Left colon (tissue), 2 donors: ENCODE measurements at regions not wholly inside any gene's neighbourhood (a gene's known extent, or its start where the extent isn't known, plus 50 kb on each side); places are given as distances from the start of the nearest gene placed in this dataset.

Experiments used
- ATAC-seq: fragments of 200-7000 bp; cut with Tn5 transposase; one replicate; pipeline ENCODE4 v1.9.1; 2020; ENCODE audit warnings: mild to moderate bottlenecking, moderate library complexity
- DNase-seq, 2 donors: peaks; one replicate each; pipeline ENCODE4 v3.0.0-alpha.2; 2020
- intact Hi-C, 2 donors: fragments of 100-400 bp; cut with DNase I in 1 of 2; cut with micrococcal nuclease in 1 of 2; formaldehyde crosslinking; loops; one replicate each; pipeline versions ENCODE4 v1.11.2 to v1.14.0; 2022; cut with DNase I, micrococcal nuclease
- donor health status: DM: no; HTN: no; CAD: no.
- donor health status: DM: yes; HTN: yes; CAD: no.

DNA sequence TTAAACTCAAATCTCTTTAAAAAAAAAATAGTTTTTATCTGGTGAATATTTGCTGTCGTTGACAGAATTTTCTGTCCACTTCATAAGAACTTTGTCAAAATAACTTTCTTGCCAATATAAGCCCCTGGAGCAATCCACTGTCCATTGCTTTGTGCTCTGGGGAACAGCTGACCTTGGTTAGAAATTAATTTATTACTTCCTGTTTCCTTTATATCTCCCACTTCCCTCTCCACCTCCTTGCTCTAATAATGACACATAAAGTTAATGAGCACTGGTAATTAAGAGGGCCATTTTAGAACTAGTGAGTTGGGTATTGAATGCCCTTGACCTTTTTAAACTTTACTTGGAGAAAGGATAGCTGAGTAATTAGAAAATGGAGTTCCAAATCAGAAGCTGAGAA lies 151.3 kb upstream of the LEF1 start:
- no peak for ATAC-seq
- intact Hi-C loops = no loop called here
- no peak for DNase-seq

DNA sequence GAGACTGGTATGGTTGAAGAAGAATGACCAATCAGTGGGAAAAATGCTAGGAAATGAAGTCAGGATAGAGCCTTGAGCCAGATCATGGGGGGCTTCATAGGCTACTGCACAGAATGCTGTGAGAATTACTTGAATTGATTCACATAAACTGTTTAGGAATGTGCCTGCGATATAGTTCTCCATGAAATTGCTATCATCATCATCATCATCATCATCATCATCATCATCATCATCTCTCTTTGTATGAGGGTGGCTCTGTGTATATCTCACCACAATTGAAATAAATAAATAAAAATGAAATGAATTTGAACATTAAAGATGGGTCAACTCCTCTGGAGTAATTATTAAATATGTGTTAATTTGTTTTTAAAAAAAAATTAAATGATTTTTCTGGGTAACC lies 148.6 kb upstream of the LEF1 start:
- ATAC-seq (no peak), DNase-seq (no peak)
- intact Hi-C loops = no loop called here

DNA sequence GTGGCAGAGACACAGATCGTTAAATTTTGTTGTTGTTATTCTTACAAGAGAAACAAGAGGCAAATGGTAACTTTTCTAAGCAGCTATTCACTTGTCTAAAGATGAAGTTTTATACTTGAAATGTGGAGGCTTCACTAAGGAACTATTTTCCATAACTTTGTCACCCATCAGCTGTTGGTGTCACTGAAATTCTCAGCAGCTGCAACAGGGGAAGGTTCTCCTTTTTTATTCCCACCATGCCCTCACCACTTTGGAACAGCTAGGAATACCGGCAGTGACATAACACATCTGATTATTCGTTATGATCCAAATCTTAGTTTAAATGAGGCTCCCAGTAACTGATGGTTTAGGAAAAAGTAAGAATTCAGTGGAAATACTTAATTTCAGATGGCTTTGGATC lies 147.0 kb upstream of the LEF1 start:
- intact Hi-C loops = no loop called here
- DNase-seq (no peak), ATAC-seq (no peak)

DNA sequence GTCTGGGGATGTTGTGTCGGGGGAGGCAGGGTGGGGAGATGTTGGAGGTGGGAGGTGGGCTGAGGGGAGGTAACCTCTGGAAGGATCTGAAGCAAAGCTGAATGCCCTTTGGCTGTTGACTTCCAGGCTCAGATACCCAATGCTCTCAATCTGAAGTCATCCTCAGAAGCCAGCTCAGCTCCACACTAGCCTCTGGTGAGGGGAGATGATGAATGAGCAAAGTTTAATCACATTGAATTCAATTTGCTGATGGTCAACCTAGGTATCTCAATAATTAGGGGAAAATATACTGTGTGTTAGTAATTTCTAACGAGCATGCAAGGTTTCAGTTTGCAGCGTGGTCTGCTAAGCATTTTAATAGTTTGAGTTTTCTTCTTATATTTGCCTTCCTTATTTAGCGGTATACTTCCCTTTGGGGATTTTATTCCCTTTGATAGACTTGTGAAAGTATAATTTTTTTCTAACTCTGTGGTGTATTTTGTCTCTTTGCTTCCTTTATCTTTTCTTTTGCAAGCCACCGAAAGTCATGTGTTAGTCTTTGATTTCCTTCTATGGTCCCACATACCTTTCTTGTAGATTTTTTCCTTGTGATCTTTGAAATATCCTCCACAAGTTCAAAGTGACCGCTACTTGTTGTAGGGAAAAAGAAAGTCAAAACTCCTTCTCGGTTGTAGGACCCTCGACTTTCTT lies 146.3 kb upstream of the LEF1 start:
- intact Hi-C loops = no loop called here
- DNase-seq = no peak
- ATAC-seq = no peak

DNA sequence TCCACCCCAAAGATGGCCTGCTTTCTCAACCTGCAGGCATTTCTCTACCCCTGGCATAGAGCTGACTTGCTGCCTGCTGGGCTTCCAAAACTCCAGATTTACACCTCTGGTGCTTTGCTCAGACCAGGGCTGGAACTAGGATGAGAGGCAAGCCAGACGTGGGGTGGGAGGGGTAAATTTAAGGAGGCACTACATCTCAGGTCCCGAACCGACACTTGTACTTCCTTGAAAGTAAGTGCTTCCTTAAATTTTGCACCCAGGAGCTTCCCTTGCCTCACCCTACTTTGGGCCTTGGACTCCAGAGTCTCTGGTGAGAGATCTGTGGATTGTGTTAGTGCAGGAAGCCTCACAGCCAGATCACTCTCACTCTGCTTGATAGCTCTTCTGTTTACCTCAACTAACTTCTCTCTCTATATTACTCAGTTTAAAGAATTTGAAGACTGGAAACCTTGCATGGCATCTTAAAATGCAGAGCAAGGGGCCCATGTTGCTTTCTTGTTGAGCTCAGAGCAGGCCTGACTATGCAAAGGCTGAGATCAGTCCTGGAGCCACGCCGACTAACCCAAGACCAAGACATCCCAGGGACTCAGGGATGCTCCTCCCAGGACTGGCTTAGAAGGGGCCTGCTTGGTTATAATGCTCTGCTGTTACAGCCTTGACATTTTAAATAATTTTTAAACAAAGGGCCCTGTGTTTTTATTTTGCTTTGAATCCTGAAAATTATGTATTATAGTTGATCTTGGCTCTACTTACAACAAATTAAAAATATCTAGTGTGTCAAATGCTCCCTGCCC lies 145.0 kb upstream of the LEF1 start:
- intact Hi-C loops = no loop called here
- DNase-seq = no peak
- ATAC-seq = peak; percentile 71

DNA sequence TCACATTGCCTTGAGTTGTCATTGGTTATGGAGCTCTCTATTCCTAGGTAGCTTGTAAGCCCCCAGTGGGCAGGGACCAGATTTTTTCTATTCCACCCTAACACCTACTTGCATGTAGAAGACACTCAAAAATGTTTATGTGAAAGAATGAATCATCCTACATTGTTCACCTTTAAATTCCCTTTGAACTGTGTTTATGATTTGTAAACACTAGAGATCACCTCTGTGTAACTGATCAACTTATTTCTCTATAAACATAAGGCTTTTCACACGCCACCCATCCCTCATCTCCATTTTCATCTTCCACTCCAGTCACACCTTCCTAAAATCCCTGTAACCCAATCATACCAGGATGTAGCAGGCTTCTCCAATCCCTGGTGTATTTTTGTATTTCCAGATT lies 142.6 kb upstream of the LEF1 start:
- DNase-seq (no peak), ATAC-seq (peak; percentile 86)
- intact Hi-C loops = no loop called here

DNA sequence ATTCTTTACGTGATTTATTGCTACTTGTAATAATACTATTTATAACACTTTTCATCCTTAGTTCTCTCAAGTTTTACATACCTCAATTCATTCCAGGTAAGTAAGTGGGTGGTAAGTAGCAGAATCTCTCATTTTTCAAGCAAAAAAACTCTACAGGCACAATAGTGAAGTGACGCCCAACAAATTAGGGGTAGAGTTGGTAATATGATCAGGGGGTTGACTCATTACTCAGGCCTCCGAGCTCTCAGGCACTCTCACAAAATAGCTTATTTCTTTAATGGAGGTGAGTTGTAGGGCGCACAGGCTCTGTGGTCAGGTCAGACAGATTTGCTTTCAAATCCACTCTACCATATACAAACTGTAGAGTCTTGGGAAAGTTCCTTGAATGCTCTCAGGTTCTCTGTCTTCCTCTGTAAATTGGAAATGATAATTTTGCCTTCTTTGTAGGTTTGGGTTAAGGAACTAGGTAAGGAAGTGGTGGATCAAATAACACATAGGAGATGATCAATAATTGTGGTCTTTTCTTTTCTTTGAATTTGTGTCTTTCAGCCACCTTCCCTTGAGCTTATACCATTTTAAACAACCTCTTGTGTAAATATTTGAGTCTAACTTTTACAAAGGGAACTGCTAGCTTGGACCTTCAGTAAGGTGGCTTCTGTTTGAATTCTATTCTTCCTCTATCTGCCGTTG lies 134.9 kb upstream of the LEF1 start:
- DNase-seq (no peak), ATAC-seq (no peak)
- intact Hi-C loops = no loop called here

DNA sequence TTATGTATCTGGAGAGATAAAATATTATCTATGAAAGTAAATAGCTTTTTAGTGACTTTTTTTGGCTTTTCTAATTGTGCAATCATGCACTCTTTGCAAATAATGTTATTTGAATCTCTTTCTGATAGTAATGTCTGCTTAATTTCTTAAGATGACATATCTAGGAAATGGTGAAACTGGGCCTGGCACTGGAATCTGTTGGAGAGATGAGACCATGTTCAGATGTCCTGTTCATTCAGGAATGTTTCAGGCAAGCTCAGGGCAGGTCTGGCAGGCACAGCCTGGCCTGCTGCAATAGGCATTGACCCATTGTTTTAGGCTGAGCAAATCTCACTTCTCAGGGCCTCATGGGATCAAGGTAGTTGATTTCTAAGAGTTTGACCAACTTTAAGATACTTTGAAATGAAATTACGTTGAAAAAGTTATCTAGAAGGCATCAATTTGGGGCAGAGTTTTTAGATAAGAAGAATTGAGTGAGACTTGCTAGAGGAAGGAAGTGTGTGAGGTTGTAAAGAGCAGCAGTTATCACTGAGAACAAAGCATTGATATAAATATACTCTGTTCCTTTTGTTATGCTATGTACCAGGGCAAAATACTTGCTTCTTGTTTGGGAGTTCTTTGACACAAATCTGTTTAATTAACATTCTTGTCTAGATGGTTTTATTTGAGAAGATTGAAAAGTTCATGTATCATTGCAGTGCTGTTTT lies 133.0 kb upstream of the LEF1 start:
- ATAC-seq = no peak
- intact Hi-C loops = no loop called here
- DNase-seq = no peak

DNA sequence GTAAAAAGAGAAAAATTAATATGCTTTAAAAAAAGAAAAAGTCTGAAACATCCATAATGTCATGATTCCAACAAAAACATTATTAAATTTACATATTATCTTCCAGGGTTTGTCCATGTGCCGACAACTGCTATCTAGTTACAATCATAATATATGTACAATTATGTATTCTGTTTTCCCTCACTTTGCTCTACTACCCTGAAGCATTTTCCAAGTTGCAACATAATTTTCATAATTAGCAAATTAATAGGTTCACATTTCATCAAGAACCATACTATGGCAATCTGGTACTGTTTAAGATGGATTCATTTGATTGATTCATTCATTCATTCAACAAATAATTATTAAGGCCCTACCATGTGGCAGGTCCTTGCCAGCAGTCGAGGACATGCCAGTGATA lies 128.9 kb upstream of the LEF1 start:
- intact Hi-C loops = no loop called here
- no peak for ATAC-seq
- DNase-seq = no peak

DNA sequence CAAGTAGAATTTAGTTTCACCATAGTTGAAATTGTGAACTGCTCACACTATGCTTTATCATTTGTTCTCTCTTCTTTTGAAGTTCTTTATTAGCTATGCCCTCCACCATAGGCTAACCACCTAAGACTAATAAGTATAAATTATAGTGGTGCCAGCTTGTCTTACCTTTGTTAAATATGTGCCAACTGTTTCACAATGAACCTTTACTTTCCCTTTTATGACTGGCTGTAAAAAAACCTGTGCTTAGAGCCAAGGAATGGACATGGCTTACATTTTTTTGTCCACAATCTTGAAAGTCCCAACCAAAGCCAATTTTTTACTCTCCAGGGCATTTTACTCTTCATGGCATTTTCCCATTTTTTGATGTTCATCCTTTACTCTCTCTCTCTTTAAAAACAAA lies 123.5 kb upstream of the LEF1 start:
- intact Hi-C loops = no loop called here
- ATAC-seq = peak; percentile 81
- no peak for DNase-seq

DNA sequence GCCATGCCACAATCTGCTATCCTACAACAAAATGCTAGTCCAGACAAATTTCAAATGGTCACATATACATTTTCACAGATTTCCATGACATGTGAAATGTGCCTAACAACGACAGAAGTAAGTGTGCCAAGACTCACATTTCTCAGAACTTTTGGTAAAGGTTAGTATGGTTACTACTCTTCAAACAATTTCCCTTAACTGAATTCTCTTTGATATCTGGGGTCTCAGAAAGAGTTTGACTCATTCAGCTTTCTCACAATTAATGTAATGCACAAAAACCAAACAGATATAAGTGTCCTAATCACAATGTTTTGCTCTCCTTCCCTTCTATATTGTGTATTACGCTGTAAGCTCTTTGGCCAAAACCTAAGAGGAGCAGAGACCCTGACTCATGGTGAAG lies 122.4 kb upstream of the LEF1 start:
- intact Hi-C loops = no loop called here

DNA sequence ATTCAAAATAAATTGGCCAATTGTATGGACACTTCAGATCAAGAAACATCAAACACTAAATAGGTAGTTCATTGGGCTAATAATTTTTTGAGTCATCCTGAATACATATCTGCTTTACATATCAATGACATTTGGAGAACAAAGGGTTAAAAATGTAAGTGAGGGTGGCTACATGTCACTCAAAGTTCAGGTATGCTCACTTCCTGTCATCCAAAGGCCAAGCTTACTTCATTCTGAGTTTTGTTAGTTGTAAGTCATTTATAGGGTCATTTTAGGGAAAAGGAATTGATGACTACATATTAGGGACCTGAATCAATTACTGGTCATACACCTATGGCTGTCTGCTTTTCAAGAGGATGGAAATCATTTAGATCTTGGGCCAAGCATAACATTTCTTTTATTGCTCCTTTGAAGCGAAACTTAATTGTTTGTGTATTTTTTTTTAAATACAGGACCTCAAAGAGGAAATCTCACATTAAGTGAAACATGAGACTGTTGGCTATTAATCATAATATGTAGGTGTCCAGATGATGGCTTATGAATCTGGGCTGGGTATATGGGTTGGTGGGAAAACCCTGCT lies 119.2 kb upstream of the LEF1 start:
- DNase-seq (no peak), ATAC-seq (no peak)
- intact Hi-C loops = no loop called here

More for the DNA sequence above, 122.4 kb upstream of the LEF1 start:
- ATAC-seq (no peak), DNase-seq (no peak)

DNA sequence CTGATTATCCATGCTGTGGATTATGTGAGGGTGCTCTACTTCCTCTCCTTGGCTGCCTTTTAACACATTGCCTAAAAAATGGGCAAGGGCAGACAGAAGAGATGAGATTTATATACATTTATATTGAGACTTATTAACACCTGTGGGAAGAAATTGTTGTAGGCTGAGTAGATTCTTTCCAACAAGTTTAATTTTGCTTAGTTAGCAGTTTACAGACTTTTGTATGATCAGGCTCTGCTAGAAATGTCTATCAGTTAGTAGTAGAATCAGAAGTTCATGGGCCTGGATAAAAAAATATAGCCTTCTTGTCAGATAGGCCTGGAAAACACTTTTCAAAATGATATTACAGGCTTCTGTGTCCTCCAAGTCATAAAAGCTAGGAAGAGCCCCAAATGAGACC lies 111.3 kb upstream of the LEF1 start:
- ATAC-seq (no peak), DNase-seq (no peak)
- intact Hi-C loops = no loop called here

DNA sequence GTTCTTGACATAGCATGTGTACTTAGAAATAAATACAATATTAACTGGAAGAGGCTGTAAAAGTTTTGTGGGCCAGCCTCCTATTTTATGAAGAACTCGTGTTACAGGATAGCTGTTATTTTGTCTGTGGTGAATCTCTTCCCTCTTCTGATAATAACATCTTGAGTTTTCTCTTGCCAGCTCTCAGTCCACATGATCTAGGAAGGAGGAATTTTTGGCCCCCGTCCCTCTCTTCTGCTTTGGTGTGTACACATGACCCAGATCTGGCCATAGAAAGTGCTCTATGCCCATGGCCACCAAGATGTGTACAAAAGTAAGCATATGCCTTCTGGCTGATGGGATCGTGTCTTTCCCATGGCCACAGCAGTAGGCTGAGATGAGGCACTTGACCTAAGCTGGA lies 108.0 kb upstream of the LEF1 start:
- ATAC-seq (no peak), DNase-seq (no peak)
- intact Hi-C loops = no loop called here

DNA sequence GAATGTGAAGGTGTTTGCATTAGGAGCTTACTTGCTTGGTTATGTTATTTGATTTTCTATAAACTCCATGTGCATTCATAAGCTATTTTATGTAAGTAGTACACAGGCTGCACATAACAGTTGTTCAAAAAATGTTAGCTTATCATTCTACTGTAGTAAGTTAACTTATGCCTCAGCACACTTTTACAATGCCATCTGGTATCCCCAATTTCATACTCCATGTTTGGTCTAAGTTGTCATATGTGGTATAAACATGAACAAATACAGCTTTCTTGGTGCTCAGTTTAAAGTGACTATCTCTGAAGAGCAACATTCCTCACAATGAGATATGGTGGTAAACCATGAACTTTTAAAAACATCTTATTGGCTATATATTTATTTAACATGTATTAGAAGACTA lies 104.3 kb upstream of the LEF1 start:
- ATAC-seq = no peak
- no peak for DNase-seq
- intact Hi-C loops = no loop called here

DNA sequence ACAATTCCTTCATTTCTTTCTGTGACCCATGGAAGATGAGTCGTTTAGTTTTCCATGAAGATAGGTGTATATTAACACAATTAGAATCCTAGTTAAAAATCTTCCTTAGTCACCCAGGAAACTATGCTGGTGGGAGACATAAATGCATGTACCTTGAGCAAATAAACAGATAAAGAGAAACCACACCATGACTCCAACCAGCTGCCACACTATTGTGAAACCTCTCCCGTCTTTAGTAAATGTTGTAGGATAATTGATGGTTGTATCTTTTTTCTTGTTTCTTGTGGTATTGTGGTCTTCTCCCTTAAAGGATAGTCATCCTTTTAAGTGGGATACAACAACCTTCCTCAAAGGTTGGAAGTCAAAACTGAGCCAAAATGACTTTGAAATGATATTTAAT lies 103.8 kb upstream of the LEF1 start:
- ATAC-seq (no peak), DNase-seq (no peak)
- intact Hi-C loops = no loop called here

DNA sequence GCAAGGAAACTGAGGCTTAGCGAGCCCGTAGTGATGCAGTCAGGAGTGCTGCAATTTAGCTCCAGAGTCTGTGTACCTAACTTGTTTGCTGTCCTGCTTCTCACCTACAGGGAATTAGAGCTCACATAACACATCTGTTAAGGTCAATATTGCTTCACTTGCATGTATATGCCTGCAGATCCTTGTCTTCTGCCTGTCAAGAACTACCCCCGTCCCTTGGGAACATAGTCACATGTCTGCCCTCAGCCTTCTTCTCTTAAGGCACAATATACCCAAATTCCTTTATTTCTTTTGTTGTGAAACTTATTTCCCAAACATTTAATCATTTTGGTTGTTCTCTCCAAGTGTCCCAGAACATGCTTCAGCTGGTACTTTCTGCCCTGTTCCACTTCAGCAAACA lies 103.3 kb upstream of the LEF1 start:
- ATAC-seq (peak; percentile 42), DNase-seq (no peak)
- intact Hi-C loops = no loop called here

DNA sequence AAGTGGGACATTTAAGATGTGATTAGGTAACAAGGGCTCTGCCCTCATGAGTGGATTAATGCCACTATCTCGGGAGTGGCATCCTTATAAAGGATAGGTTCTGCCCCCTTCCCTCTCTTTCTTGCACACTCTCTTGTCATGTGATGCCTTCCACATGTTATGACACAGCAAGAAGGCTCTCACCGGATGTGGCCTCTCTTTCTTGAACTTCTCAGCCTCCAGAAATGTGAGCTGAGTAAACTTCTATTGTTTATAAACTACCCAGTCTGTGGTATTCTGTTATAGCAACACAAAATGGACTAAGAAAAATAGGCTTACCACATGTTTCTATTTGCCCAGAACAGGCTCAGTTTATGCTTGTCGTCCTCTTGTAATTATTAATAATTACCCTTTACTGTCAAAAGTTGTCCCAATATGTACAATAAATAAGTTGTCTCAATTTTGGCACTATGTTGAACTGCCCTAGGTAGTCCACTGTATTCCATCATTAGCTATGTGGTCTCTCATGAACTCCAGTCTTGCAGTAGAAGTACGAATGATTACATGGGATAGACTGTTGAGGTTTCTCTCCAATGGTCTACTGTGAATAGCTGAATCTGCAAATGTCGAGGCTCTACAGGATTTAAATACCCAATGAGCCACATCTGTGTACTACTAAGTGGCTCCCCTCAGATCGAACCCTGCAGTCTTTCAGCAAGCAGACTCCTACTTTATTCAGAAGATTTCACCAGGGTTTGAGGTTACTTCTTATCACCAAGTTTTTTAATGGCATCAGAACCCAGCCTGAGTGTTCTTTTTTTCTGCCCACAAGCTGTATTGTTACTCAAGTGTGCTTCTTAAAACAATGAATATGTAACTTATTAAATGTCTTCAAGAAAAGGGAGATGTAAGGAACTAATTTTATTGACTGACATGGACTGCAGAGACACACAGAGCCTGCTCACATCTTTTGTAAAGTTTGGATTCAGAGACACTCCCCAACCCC lies 102.0 kb upstream of the LEF1 start:
- DNase-seq = no peak
- intact Hi-C loops = no loop called here
- ATAC-seq = no peak
